ENCODE measurements at regions not wholly inside any gene's neighbourhood (a gene's known extent, or its start where the extent isn't known, plus 50 kb on each side); places are given as distances from the start of the nearest gene placed in this dataset.

GRCh38 chr14:29042551-29042950 lies 276.0 kb downstream of the FOXG1 start:
- FAIRE-seq, result no peak

- FAIRE-seq, result no peak
These were observed 277.1 kb downstream of the FOXG1 start for GRCh38 chr14:29043737-29044136.

- no peak for FAIRE-seq
These were observed 278.6 kb downstream of the FOXG1 start for GRCh38 chr14:29045237-29045636.

- no peak for FAIRE-seq
These were observed 287.5 kb downstream of the FOXG1 start for GRCh38 chr14:29054119-29054518.

GRCh38 chr14:29056041-29056566 lies 289.5 kb downstream of the FOXG1 start:
- no peak for FAIRE-seq

GRCh38 chr14:29061702-29062101 lies 295.1 kb downstream of the FOXG1 start:
- no peak for FAIRE-seq

- no peak for FAIRE-seq
These were observed 295.9 kb downstream of the FOXG1 start for GRCh38 chr14:29062466-29062865.

- no peak for FAIRE-seq
These were observed 296.4 kb downstream of the FOXG1 start for GRCh38 chr14:29062976-29063375.

GRCh38 chr14:29064305-29064900 lies 297.8 kb downstream of the FOXG1 start:
- FAIRE-seq, result no peak

GRCh38 chr14:29069228-29069627 lies 302.6 kb downstream of the FOXG1 start:
- FAIRE-seq, result no peak

- no peak for FAIRE-seq
These were observed 309.2 kb downstream of the FOXG1 start for GRCh38 chr14:29075761-29076160.

- no peak for FAIRE-seq
These were observed 311.3 kb downstream of the FOXG1 start for GRCh38 chr14:29077916-29078315.

GRCh38 chr14:29078810-29079522 lies 312.4 kb downstream of the FOXG1 start:
- no peak for FAIRE-seq

- no peak for FAIRE-seq
These were observed 319.0 kb downstream of the FOXG1 start for GRCh38 chr14:29085546-29085945.

- FAIRE-seq, result no peak
These were observed 323.3 kb downstream of the FOXG1 start for GRCh38 chr14:29089849-29090248.

- no peak for FAIRE-seq
These were observed 325.5 kb downstream of the FOXG1 start for GRCh38 chr14:29092121-29092520.

- FAIRE-seq, result no peak
These were observed 330.9 kb downstream of the FOXG1 start for GRCh38 chr14:29097476-29097875.

- FAIRE-seq, result no peak
These were observed 332.1 kb downstream of the FOXG1 start for GRCh38 chr14:29098656-29099055.

- no peak for FAIRE-seq
These were observed 335.7 kb downstream of the FOXG1 start for GRCh38 chr14:29102266-29102665.

GRCh38 chr14:29102996-29103395 lies 336.4 kb downstream of the FOXG1 start:
- FAIRE-seq, result no peak

- no peak for FAIRE-seq
These were observed 342.3 kb downstream of the FOXG1 start for GRCh38 chr14:29108908-29109307.

GRCh38 chr14:29109589-29109988 lies 343.0 kb downstream of the FOXG1 start:
- FAIRE-seq, result no peak

GRCh38 chr14:29111554-29111953 lies 345.0 kb downstream of the FOXG1 start:
- no peak for FAIRE-seq

- FAIRE-seq, result no peak
These were observed 356.4 kb downstream of the FOXG1 start for GRCh38 chr14:29123017-29123416.

- no peak for FAIRE-seq
These were observed 359.8 kb downstream of the FOXG1 start for GRCh38 chr14:29126361-29126760.
